BJ (cell line): ENCODE measurements at regions not wholly inside any gene's neighbourhood (a gene's known extent, or its start where the extent isn't known, plus 50 kb on each side); places are given as distances from the start of the nearest gene placed in this dataset.
"Not testable (repeated sequence)": the region's sequence is repeated elsewhere in the genome, so short reads cannot be mapped to it uniquely, and the experiment has no call there.

Experiments used
- CTCF ChIA-PET: fragments of 350-600 bp; formaldehyde crosslinking; extraction: SDS; loops from one replicate; lab custom pipeline; 2021; ENCODE audit warnings: antibody characterized with exemption, inconsistent platforms; lab: Yijun Ruan, JAX
- POLR2A ChIA-PET: fragments of 300-600 bp; sonication (Branson Sonifier 250); formaldehyde crosslinking; extraction: SDS; loops from one replicate; lab custom pipeline; 2021; ENCODE audit warnings: antibody characterized with exemption; lab: Charles Lee
- DNase-seq: peaks from one replicate; pipeline ENCODE4 v3.0.0-alpha.2; 2011; ENCODE audit warnings: low read depth
- H3K27me3 ChIP-seq: 2 replicates; pipeline ENCODE4 v1.6.0; 2011; ENCODE audit warnings: low read length; ENCODE audit not compliant: control insufficient read depth, insufficient read depth
- H3K36me3 ChIP-seq: 2 replicates; pipeline ENCODE4 v1.5.1; 2011; ENCODE audit warnings: low read length; ENCODE audit not compliant: control insufficient read depth, insufficient read depth
- H3K4me3 ChIP-seq: 2 replicates; pipeline ENCODE4 v1.5.1; 2011; ENCODE audit warnings: low read depth, mild to moderate bottlenecking, control low read depth, low read length
- TF ChIP-seq, protein P1 (sequence below): IDR thresholded peaks from 2 replicates; pipeline ENCODE4 v1.5.1; 2011; ENCODE audit warnings: low read depth, mild to moderate bottlenecking, control low read depth, inconsistent platforms, low read length, moderate library complexity; ENCODE audit not compliant: insufficient read depth

DNA sequence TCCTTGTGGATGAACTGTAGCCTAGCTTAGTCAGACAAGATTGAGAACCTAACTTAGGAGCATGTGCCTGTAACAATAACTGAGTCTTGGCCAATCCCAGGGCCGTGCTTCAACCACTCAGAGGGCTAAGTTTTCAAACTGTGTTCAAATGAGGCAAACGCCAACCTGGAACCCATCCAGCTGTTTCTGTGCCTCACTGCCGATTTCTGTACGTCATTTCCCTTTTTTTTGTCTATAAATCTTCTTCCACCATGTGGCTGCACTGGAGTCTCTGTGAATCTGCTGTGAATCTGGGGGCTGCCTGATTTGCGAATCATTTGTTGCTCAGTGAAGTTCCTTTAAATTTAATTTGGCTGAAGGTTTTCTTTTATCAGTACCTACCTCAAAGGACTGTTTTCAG is 115.0 kb upstream of the CHD6 start:
- no peak overlapping the region for H3K4me3 ChIP-seq
- POLR2A ChIA-PET = interaction anchor here (0.7 kb wide), 1 partner anchor 31 kb away, joined by 3 read pairs; no protein-coding TSS in a partner anchor
- CTCF ChIA-PET = interaction anchor here (0.9 to 3.5 kb wide), 6 partner anchors 13 to 1698 kb away, joined by 3 to 23 read pairs (median 3); no protein-coding TSS in a partner anchor
- TF ChIP-seq, protein P1, sequence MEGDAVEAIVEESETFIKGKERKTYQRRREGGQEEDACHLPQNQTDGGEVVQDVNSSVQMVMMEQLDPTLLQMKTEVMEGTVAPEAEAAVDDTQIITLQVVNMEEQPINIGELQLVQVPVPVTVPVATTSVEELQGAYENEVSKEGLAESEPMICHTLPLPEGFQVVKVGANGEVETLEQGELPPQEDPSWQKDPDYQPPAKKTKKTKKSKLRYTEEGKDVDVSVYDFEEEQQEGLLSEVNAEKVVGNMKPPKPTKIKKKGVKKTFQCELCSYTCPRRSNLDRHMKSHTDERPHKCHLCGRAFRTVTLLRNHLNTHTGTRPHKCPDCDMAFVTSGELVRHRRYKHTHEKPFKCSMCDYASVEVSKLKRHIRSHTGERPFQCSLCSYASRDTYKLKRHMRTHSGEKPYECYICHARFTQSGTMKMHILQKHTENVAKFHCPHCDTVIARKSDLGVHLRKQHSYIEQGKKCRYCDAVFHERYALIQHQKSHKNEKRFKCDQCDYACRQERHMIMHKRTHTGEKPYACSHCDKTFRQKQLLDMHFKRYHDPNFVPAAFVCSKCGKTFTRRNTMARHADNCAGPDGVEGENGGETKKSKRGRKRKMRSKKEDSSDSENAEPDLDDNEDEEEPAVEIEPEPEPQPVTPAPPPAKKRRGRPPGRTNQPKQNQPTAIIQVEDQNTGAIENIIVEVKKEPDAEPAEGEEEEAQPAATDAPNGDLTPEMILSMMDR = no peak
- no peak for DNase-seq
- H3K36me3 ChIP-seq = no peaks in the 10 kb centered on the region
- H3K27me3 ChIP-seq = no peaks in the 10 kb centered on the region

DNA sequence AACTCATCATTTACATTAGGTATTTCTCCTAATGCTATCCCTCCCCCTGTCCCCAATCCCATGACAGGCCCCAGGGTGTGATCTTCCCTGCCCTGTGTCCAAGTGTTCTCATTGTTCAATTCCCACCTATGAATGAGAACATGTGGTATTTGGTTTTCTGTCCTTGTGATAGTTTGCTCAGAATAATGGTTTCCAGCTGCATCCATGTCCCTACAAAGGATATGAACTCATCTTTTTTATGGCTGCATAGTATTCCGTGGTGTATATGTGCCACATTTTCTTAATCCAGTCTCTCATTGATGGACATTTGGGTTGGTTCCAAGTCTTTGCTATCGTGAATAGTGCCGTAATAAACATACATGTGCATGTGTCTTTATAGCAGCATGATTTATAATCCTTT is 113.0 kb upstream of the CHD6 start:
- DNase-seq, POLR2A ChIA-PET, H3K4me3 ChIP-seq, H3K36me3 ChIP-seq, H3K27me3 ChIP-seq: not testable (repeated sequence)
- CTCF ChIA-PET = interaction anchor here (3.7 kb wide), 1 partner anchor 7 kb away, joined by 24 read pairs; no protein-coding TSS in a partner anchor

DNA sequence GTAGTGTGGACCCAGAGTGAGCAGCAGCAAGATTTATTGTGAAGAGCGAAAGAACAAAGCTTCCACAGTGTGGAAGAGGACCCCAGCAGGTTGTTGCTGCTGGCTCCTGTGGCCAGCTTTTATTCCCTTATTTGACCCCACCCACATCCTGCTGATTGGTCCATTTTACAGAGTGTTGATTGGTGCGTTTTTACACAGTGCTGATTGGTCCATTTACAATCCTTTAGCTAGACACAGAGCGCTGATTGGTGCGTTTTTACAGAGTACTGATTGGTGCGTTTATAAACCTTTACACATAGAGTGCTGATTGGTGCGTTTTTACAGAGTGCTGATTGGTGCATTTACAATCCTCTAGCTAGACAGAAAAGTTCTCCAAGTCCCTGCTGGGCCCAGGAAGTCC is 109.5 kb upstream of the CHD6 start:
- POLR2A ChIA-PET, H3K4me3 ChIP-seq, DNase-seq, H3K27me3 ChIP-seq, H3K36me3 ChIP-seq: not testable (repeated sequence)
- CTCF ChIA-PET = interaction anchor here (0.6 to 3.7 kb wide), 4 partner anchors 11 to 1681 kb away, joined by 3 to 24 read pairs (median 4); no protein-coding TSS in a partner anchor

DNA sequence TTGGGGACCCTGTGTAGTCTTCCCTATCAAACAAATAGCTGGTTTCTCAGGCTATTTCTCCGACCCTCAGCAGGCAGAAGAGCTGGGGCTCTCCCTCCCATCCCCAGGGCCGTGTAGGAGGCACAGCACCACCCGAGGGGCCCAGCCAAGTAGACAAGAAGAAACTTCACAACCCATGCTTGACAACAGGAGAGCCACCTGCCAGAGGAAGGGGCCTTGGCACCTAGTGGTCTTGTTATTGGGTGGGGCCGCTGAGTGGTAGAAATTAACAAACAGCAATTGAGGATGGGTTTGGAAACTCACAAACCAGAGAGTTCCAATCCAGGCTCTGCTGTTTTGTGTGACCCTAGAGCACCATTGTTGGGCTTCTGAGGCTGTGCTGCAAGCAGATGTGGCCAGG is 108.5 kb upstream of the CHD6 start:
- CTCF ChIA-PET = interaction anchor here (0.7 to 2.9 kb wide), 3 partner anchors 8 to 29 kb away, joined by 3 to 10 read pairs (median 3); no protein-coding TSS in a partner anchor
- no peak overlapping the region for H3K4me3 ChIP-seq
- no peaks in the 10 kb centered on the region for H3K36me3 ChIP-seq
- POLR2A ChIA-PET = no interaction called here
- TF ChIP-seq, protein P1 = no peak
- DNase-seq = no peak
- H3K27me3 ChIP-seq = no peaks in the 10 kb centered on the region

DNA sequence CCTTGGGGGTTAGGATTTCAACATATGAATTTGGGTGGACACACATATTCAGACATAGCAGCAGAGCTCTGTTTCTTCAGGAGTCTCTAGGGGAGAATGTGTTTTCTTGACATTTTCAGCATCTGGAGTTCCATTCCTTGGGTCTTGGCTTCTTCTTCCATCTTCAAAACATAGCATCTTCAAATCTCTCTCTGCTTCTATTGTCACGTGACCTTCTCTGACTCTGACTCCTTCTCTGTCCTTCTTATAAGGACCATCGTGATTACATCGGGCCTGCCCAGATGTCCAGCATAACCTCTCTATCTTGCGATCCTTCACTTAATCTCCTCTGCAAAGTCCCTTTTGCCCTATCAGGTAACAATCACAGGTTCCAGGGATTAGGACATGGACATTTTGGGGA is 101.0 kb upstream of the CHD6 start:
- DNase-seq = no peak
- H3K4me3 ChIP-seq = no peak overlapping the region
- ChIA-PET CTCF (interaction anchor here (0.6 to 2.8 kb wide), 4 partner anchors 14 to 874 kb away, joined by 3 to 12 read pairs (median 6); no protein-coding TSS in a partner anchor), POLR2A (no interaction called here)
- H3K27me3 ChIP-seq = no peaks in the 10 kb centered on the region
- H3K36me3 ChIP-seq = no peaks in the 10 kb centered on the region
- TF ChIP-seq, protein P1 = no peak

DNA sequence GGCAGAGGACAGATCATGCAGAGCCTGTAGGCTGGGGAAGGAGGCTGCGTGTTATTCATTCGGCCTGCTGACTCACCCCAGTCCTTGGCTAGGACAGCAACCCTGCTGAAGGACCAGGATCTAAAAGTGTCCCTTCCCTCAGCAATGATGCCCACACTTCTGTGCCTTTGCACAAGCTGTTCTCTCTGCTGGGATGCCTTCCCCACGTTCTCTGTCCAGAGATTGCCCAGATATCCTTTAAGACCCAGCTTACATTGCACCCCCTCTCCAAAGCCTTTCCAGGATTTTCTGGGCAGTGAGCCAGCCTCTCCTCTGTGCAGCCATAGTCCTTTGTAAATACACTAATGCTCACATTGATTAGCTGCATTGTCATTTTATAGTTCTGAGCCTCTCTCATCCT is 99.3 kb upstream of the CHD6 start:
- H3K4me3 ChIP-seq = no peak overlapping the region
- ChIA-PET CTCF (interaction anchor here (1.1 to 2.8 kb wide), 4 partner anchors 20 to 125 kb away, joined by 3 to 12 read pairs (median 6); no protein-coding TSS in a partner anchor), POLR2A (no interaction called here)
- no peaks in the 10 kb centered on the region for H3K36me3 ChIP-seq
- no peak for DNase-seq
- H3K27me3 ChIP-seq = no peaks in the 10 kb centered on the region
- TF ChIP-seq, protein P1 = no peak
